SK-N-SH (cell line): ENCODE measurements at regions not wholly inside any gene's neighbourhood (a gene's known extent, or its start where the extent isn't known, plus 50 kb on each side); places are given as distances from the start of the nearest gene placed in this dataset.

Experiments
- ELF1 ChIP-seq: IDR thresholded peaks from 2 replicates; pipeline ENCODE4 v1.4.0; 2012
- EP300 ChIP-seq, 2 experiments: IDR thresholded peaks; 2 replicates each; pipeline versions ENCODE4 v1.4.0 to v1.6.1; 2012; ENCODE audit warnings: borderline replicate concordance in 1 of 2, low read depth in 1 of 2, low read length in 1 of 2
- GABPA ChIP-seq: IDR thresholded peaks from 2 replicates; pipeline ENCODE4 v1.4.0; 2012; ENCODE audit warnings: low read depth, mild to moderate bottlenecking
- JUND ChIP-seq: IDR thresholded peaks from 2 replicates; pipeline ENCODE4 v1.4.0; 2012
- MEF2A ChIP-seq: IDR thresholded peaks from 2 replicates; pipeline ENCODE4 v1.4.0; 2012; ENCODE audit warnings: low read depth, borderline replicate concordance
- NRF1 ChIP-seq: IDR thresholded peaks from 2 replicates; pipeline ENCODE4 v1.6.1; 2012; ENCODE audit warnings: low read depth, mild to moderate bottlenecking, low read length
- POLR2AphosphoS5 ChIP-seq: IDR thresholded peaks from 2 replicates; pipeline ENCODE4 v1.6.1; 2012; ENCODE audit warnings: low read depth, low read length
- SIN3A ChIP-seq: IDR thresholded peaks from 2 replicates; pipeline ENCODE4 v1.6.1; 2012; ENCODE audit warnings: low read depth, mild to moderate bottlenecking, low read length, moderate library complexity, borderline replicate concordance
- TAF1 ChIP-seq: IDR thresholded peaks from 2 replicates; pipeline ENCODE4 v1.6.1; 2012; ENCODE audit warnings: low read depth, mild to moderate bottlenecking, low read length, moderate library complexity, borderline replicate concordance
- TEAD4 ChIP-seq: IDR thresholded peaks from 2 replicates; pipeline ENCODE4 v1.4.0; 2012; ENCODE audit warnings: mild to moderate bottlenecking, borderline replicate concordance; ENCODE audit not compliant: insufficient read depth
- TF ChIP-seq, protein P1 (sequence below): fragments of 200-600 bp; sonication (generic); IDR thresholded peaks from 2 replicates; pipeline ENCODE4 v1.6.1; 2017; ENCODE audit warnings: antibody characterized with exemption, mild to moderate bottlenecking, moderate library complexity
- TF ChIP-seq, protein P2 (sequence below): IDR thresholded peaks from 2 replicates; pipeline ENCODE4 v1.6.1; 2012; ENCODE audit warnings: mild to moderate bottlenecking, low read depth, low read length, moderate library complexity
- TF ChIP-seq, protein P3 (sequence below): IDR thresholded peaks from 2 replicates; pipeline ENCODE4; 2012
- TF ChIP-seq, protein P4 (sequence below): IDR thresholded peaks from 2 replicates; pipeline ENCODE4 v1.4.0; 2012; ENCODE audit warnings: low read depth

DNA sequence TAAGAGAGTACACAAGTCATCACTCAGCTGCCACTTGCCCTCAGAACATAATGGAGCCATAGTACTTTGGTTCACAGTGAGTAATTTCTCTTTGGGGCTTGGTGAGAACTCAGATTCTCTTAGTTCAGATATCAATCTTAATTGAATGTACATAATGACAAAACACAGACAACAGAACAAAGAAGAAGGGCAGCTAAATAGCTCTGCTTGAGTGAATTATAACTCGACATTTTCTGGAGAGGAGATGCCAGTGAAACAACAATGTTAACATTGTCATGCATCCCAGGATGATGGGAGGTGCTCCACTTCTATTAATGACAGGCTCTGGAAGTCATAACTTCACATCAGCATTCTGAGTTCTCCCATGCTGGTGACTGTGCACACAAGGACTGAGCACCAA is 508.1 kb downstream of the TMEM135 start:
- TF ChIP-seq POLR2AphosphoS5 = no peak
- TF ChIP-seq TAF1 = no peak
- no peak for TF ChIP-seq SIN3A
- TF ChIP-seq TEAD4 = no peak
- TF ChIP-seq, protein P1, sequence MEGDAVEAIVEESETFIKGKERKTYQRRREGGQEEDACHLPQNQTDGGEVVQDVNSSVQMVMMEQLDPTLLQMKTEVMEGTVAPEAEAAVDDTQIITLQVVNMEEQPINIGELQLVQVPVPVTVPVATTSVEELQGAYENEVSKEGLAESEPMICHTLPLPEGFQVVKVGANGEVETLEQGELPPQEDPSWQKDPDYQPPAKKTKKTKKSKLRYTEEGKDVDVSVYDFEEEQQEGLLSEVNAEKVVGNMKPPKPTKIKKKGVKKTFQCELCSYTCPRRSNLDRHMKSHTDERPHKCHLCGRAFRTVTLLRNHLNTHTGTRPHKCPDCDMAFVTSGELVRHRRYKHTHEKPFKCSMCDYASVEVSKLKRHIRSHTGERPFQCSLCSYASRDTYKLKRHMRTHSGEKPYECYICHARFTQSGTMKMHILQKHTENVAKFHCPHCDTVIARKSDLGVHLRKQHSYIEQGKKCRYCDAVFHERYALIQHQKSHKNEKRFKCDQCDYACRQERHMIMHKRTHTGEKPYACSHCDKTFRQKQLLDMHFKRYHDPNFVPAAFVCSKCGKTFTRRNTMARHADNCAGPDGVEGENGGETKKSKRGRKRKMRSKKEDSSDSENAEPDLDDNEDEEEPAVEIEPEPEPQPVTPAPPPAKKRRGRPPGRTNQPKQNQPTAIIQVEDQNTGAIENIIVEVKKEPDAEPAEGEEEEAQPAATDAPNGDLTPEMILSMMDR = no peak
- no peak for TF ChIP-seq NRF1
- TF ChIP-seq JUND = no peak
- no peak for TF ChIP-seq GABPA
- no peak for TF ChIP-seq ELF1
- TF ChIP-seq, protein P2, sequence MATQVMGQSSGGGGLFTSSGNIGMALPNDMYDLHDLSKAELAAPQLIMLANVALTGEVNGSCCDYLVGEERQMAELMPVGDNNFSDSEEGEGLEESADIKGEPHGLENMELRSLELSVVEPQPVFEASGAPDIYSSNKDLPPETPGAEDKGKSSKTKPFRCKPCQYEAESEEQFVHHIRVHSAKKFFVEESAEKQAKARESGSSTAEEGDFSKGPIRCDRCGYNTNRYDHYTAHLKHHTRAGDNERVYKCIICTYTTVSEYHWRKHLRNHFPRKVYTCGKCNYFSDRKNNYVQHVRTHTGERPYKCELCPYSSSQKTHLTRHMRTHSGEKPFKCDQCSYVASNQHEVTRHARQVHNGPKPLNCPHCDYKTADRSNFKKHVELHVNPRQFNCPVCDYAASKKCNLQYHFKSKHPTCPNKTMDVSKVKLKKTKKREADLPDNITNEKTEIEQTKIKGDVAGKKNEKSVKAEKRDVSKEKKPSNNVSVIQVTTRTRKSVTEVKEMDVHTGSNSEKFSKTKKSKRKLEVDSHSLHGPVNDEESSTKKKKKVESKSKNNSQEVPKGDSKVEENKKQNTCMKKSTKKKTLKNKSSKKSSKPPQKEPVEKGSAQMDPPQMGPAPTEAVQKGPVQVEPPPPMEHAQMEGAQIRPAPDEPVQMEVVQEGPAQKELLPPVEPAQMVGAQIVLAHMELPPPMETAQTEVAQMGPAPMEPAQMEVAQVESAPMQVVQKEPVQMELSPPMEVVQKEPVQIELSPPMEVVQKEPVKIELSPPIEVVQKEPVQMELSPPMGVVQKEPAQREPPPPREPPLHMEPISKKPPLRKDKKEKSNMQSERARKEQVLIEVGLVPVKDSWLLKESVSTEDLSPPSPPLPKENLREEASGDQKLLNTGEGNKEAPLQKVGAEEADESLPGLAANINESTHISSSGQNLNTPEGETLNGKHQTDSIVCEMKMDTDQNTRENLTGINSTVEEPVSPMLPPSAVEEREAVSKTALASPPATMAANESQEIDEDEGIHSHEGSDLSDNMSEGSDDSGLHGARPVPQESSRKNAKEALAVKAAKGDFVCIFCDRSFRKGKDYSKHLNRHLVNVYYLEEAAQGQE = no peak
- no peak for TF ChIP-seq EP300 (IDR thresholded peaks at IDR 0.05; ENCODE audit: borderline replicate concordance in 1 of 2, low read depth in 1 of 2, low read length in 1 of 2)
- TF ChIP-seq, protein P3, sequence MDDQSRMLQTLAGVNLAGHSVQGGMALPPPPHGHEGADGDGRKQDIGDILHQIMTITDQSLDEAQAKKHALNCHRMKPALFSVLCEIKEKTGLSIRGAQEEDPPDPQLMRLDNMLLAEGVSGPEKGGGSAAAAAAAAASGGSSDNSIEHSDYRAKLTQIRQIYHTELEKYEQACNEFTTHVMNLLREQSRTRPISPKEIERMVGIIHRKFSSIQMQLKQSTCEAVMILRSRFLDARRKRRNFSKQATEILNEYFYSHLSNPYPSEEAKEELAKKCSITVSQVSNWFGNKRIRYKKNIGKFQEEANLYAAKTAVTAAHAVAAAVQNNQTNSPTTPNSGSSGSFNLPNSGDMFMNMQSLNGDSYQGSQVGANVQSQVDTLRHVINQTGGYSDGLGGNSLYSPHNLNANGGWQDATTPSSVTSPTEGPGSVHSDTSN = no peak
- no peak for TF ChIP-seq MEF2A
- TF ChIP-seq, protein P4, sequence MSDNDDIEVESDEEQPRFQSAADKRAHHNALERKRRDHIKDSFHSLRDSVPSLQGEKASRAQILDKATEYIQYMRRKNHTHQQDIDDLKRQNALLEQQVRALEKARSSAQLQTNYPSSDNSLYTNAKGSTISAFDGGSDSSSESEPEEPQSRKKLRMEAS = no peak
